PC-9 (cell line): ENCODE measurements at regions not wholly inside any gene's neighbourhood (a gene's known extent, or its start where the extent isn't known, plus 50 kb on each side); places are given as distances from the start of the nearest gene placed in this dataset.

Experiments used
- BruUV-seq: library from RNA; stranded (reverse); fragments of 400-500 nt; replicated peaks from 2 replicates; lab custom pipeline; 2021; lab: Mats Ljungman, UMichigan
- CTCF ChIA-PET: fragments of 300-600 bp; sonication (Branson Sonifier 250); formaldehyde crosslinking; loops from one replicate; lab custom pipeline; 2022; ENCODE audit warnings: antibody characterized with exemption; lab: Charles Lee
- POLR2A ChIA-PET: fragments of 300-600 bp; sonication (Branson Sonifier 250); formaldehyde crosslinking; loops from one replicate; lab custom pipeline; 2022; ENCODE audit warnings: antibody characterized with exemption; ENCODE audit not compliant: unreplicated experiment; lab: Charles Lee
- DNase-seq, 2 experiments: peaks; one replicate each; pipeline versions ENCODE4 v3.0.0 to v3.0.0-alpha.2; 2015 to 2022; ENCODE audit warnings: mixed read lengths in 1 of 2
- H2AFZ ChIP-seq: fragments of 200-600 bp; sonication (generic); 2 replicates; pipeline ENCODE4 v1.8.1; 2017; ENCODE audit warnings: antibody characterized with exemption
- H3F3A ChIP-seq: fragments of 200-600 bp; sonication (generic); 2 replicates; pipeline ENCODE4 v1.8.1; 2017; ENCODE audit warnings: antibody characterized with exemption, mild to moderate bottlenecking, low read depth; ENCODE audit not compliant: insufficient read depth
- H3K27ac ChIP-seq: fragments of 200-600 bp; sonication (generic); 2 replicates; pipeline ENCODE4 v1.6.1; 2016; ENCODE audit warnings: mixed run types
- H3K27me3 ChIP-seq: fragments of 200-600 bp; sonication (generic); 2 replicates; pipeline ENCODE4 v1.6.1; 2016; ENCODE audit warnings: low read depth, mixed run types; ENCODE audit not compliant: insufficient read depth
- H3K36me3 ChIP-seq: fragments of 200-600 bp; sonication (generic); 2 replicates; pipeline ENCODE4 v1.6.1; 2016; ENCODE audit warnings: low read depth, mixed run types
- H3K4me1 ChIP-seq: fragments of 200-600 bp; sonication (generic); replicated peaks from 2 replicates; pipeline ENCODE4 v1.6.1; 2016; ENCODE audit warnings: mixed run types; ENCODE audit not compliant: insufficient read depth
- H3K4me2 ChIP-seq: fragments of 200-600 bp; sonication (generic); 2 replicates; pipeline ENCODE4 v1.6.1; 2017; ENCODE audit warnings: mixed run types
- H3K4me3 ChIP-seq: fragments of 200-600 bp; sonication (generic); 2 replicates; pipeline ENCODE4 v1.6.1; 2016; ENCODE audit warnings: mixed run types
- H3K79me2 ChIP-seq: fragments of 200-600 bp; sonication (generic); 2 replicates; pipeline ENCODE4 v1.6.1; 2017; ENCODE audit warnings: low read depth, mixed run types
- H3K9me2 ChIP-seq: fragments of 200-600 bp; sonication (generic); 2 replicates; pipeline ENCODE4 v1.8.1; 2017; ENCODE audit warnings: mild to moderate bottlenecking; ENCODE audit not compliant: insufficient read depth
- H3K9me3 ChIP-seq: fragments of 200-600 bp; sonication (generic); 2 replicates; pipeline ENCODE4 v1.8.1; 2016; ENCODE audit warnings: low read depth; ENCODE audit not compliant: insufficient read depth
- H4K20me1 ChIP-seq: fragments of 200-600 bp; sonication (generic); 2 replicates; pipeline ENCODE4 v1.8.1; 2017; ENCODE audit not compliant: insufficient read depth
- CTCF ChIP-seq: fragments of 200-600 bp; sonication (generic); conservative IDR thresholded peaks from 2 replicates; pipeline ENCODE4 v1.6.1; 2017; ENCODE audit warnings: mixed run types, antibody characterized with exemption, mild to moderate bottlenecking, moderate library complexity
- EZH2 ChIP-seq: fragments of 200-600 bp; sonication (generic); IDR thresholded peaks from 2 replicates; pipeline ENCODE4 v1.8.0; 2017; ENCODE audit warnings: antibody characterized with exemption, low read depth
- intact Hi-C: fragments of 100-400 bp; cut with micrococcal nuclease; formaldehyde crosslinking; loops from one replicate; pipeline ENCODE4 v1.10.0; 2022; ENCODE audit not compliant: unreplicated experiment

GRCh38 chr13:62537593-62537992 is 1121.9 kb upstream of the PCDH20 start:
- Histone ChIP-seq H3K9me2 (no peaks in the 10 kb centered on the region), H3K4me1 (no peaks in the 10 kb centered on the region), H3K79me2 (no peaks in the 10 kb centered on the region), H3K27ac (no peak overlapping the region), H3K4me2 (no peak overlapping the region), H3K4me3 (no peak overlapping the region), H2AFZ (no peak overlapping the region), H3F3A (no peaks in the 10 kb centered on the region), H3K9me3 (no peaks in the 10 kb centered on the region), H3K27me3 (no peaks in the 10 kb centered on the region), H4K20me1 (no peaks in the 10 kb centered on the region), H3K36me3 (no peaks in the 10 kb centered on the region)
- BruUV-seq = no TSS peak
- POLR2A ChIA-PET = interaction anchor here (0.6 kb wide), 1 partner anchor 417 kb away, joined by 4 read pairs; no protein-coding TSS in a partner anchor
- intact Hi-C loops = no loop called here
- CTCF ChIA-PET = interaction anchor here (0.5 kb wide), 1 partner anchor 15 kb away, joined by 4 read pairs; no protein-coding TSS in a partner anchor
- no peak for DNase-seq
- TF ChIP-seq EZH2 (no peak), CTCF (no peak)

GRCh38 chr13:62525652-62526051 is 1110.0 kb upstream of the PCDH20 start:
- no peak for DNase-seq
- ChIA-PET CTCF (no interaction called here), POLR2A (no interaction called here)
- H3K4me1 ChIP-seq = no peaks in the 10 kb centered on the region
- H3K79me2 ChIP-seq = no peaks in the 10 kb centered on the region
- intact Hi-C loops = no loop called here
- H3K27ac ChIP-seq = no peak overlapping the region
- no peaks in the 10 kb centered on the region for H3K9me2 ChIP-seq
- BruUV-seq = no TSS peak
- TF ChIP-seq CTCF (no peak), EZH2 (no peak)
- no peak overlapping the region for H3K4me3 ChIP-seq
- H3K27me3 ChIP-seq = no peaks in the 10 kb centered on the region
- no peaks in the 10 kb centered on the region for H3K36me3 ChIP-seq
- no peaks in the 10 kb centered on the region for H3K9me3 ChIP-seq
- no peaks in the 10 kb centered on the region for H4K20me1 ChIP-seq
- no peak overlapping the region for H2AFZ ChIP-seq
- H3F3A ChIP-seq = no peaks in the 10 kb centered on the region
- H3K4me2 ChIP-seq = no peak overlapping the region

GRCh38 chr13:62524498-62524897 is 1108.8 kb upstream of the PCDH20 start:
- ChIA-PET POLR2A (no interaction called here), CTCF (no interaction called here)
- Histone ChIP-seq H3K36me3 (no peaks in the 10 kb centered on the region), H2AFZ (no peak overlapping the region), H3K27ac (no peak overlapping the region), H3K9me3 (no peaks in the 10 kb centered on the region), H3K4me1 (no peaks in the 10 kb centered on the region), H4K20me1 (no peaks in the 10 kb centered on the region), H3K79me2 (no peaks in the 10 kb centered on the region), H3K4me2 (no peak overlapping the region), H3K9me2 (no peaks in the 10 kb centered on the region), H3F3A (no peaks in the 10 kb centered on the region), H3K4me3 (no peak overlapping the region), H3K27me3 (no peaks in the 10 kb centered on the region)
- TF ChIP-seq CTCF (no peak), EZH2 (no peak)
- intact Hi-C loops = no loop called here
- no TSS peak for BruUV-seq
- DNase-seq = no peak
